ENCODE measurements at regions not wholly inside any gene's neighbourhood (a gene's known extent, or its start where the extent isn't known, plus 50 kb on each side); places are given as distances from the start of the nearest gene placed in this dataset.

DNA sequence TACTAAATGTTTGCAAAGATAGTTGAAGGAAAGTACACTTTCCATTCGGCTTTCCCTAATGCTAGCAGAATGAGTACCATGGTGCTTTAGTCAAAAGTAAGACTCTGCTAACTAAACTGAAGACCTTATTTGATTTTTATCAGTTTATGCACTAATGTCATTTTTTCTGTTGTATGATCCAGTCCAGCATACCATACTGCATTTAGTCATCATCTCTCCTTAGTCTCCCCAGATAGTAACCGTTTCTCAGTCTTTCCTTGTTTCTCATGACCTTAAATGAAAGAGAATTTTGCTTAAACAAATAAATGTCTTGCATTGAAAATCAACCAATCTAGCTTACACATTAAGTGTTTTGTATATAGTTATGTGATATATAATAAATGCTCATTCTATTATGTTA lies 529.5 kb upstream of the SEMA3D start:
- Histone ChIP-seq H3K27me3 (ENCODE audit: insufficient read depth in 3 of 3, low read length in 2 of 3) (no peaks in the 10 kb centered on the region), H3K36me3 (ENCODE audit: insufficient read depth in 1 of 2, low read depth in 1 of 2) (no peaks in the 10 kb centered on the region), H3K27ac (no peak overlapping the region), H3K4me1 (no peaks in the 10 kb centered on the region), H3K4me3 (no peak overlapping the region), H3K9me3 (no peaks in the 10 kb centered on the region)
- TF ChIP-seq, protein P1, sequence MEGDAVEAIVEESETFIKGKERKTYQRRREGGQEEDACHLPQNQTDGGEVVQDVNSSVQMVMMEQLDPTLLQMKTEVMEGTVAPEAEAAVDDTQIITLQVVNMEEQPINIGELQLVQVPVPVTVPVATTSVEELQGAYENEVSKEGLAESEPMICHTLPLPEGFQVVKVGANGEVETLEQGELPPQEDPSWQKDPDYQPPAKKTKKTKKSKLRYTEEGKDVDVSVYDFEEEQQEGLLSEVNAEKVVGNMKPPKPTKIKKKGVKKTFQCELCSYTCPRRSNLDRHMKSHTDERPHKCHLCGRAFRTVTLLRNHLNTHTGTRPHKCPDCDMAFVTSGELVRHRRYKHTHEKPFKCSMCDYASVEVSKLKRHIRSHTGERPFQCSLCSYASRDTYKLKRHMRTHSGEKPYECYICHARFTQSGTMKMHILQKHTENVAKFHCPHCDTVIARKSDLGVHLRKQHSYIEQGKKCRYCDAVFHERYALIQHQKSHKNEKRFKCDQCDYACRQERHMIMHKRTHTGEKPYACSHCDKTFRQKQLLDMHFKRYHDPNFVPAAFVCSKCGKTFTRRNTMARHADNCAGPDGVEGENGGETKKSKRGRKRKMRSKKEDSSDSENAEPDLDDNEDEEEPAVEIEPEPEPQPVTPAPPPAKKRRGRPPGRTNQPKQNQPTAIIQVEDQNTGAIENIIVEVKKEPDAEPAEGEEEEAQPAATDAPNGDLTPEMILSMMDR (IDR thresholded peaks at IDR 0.05): no peak
- WGBS, 3 donors: 62 to 71% (median 63%) methylated on average over 2 of the region's 2 CpGs
- no peak for DNase-seq
- intact Hi-C loops (cut with DNase I): no loop called here
- no peak for ATAC-seq

DNA sequence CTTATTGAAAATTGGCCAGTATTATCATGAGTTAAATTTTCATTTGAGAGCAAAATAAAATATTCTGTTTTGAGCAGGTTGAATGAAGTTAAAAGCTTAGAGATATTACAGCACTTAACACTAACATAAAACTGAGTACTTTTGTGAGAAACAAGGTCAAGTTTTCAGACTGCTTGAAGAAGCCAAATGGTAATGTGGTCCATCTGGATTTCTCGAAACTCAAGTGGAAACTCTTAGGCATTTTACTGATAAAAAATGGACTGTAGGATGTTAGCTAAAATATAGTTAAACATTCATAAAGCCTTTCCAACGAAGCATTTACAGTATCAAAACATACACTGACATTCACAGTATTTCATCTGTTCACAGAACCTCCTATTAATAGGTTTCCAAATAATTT lies 528.1 kb upstream of the SEMA3D start:
- 71 to 75% (median 73%) methylated on average over 2 of the region's 2 CpGs for WGBS, 3 donors
- no peaks in the 10 kb centered on the region for H3K27me3 ChIP-seq (ENCODE audit: insufficient read depth in 3 of 3, low read length in 2 of 3)
- no peak overlapping the region for H3K4me3 ChIP-seq
- TF ChIP-seq, protein P1 (IDR thresholded peaks at IDR 0.05): no peak
- intact Hi-C loops (cut with DNase I): no loop called here
- H3K9me3 ChIP-seq: no peaks in the 10 kb centered on the region
- DNase-seq (no peak), ATAC-seq (no peak)
- H3K27ac ChIP-seq: no peak overlapping the region
- no peaks in the 10 kb centered on the region for H3K4me1 ChIP-seq
- H3K36me3 ChIP-seq (ENCODE audit: insufficient read depth in 1 of 2, low read depth in 1 of 2): no peaks in the 10 kb centered on the region

GRCh38 chr7:85714043-85714578 lies 527.3 kb upstream of the SEMA3D start:
- Histone ChIP-seq H3K36me3 (ENCODE audit: insufficient read depth in 1 of 2, low read depth in 1 of 2) (no peaks in the 10 kb centered on the region), H3K27me3 (ENCODE audit: insufficient read depth in 3 of 3, low read length in 2 of 3) (no peaks in the 10 kb centered on the region), H3K9me3 (no peaks in the 10 kb centered on the region), H3K4me1 (no peaks in the 10 kb centered on the region), H3K27ac (no peak overlapping the region), H3K4me3 (no peak overlapping the region)
- no peak for ATAC-seq
- TF ChIP-seq, protein P1 (IDR thresholded peaks at IDR 0.05): no peak
- intact Hi-C loops (cut with DNase I): no loop called here
- DNase-seq: no peak
- 90 to 96% (median 93%) methylated on average over 2 of the region's 2 CpGs for WGBS, 3 donors

DNA sequence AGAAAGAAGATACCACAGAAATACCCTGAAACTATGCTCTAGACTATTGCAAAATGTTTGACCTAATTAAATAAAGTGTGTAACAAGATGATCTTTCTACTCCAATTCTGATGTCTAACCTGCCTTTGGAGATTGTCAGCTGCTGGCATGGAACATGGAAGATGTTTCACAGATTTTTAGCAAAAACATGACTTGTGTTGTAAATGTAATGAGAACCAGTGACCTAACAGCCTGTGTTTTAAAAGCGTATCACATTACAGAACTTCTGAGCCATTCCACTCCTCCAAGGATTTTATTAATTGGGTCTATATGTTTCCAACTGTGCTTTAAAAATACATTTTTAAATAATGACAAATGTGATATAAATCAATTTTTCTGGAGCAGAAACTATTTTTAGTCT lies 526.3 kb upstream of the SEMA3D start:
- no peak for DNase-seq
- WGBS, 3 donors: 83 to 94% (median 91%) methylated on average over 1 of the region's 1 CpG
- H3K9me3 ChIP-seq: no peaks in the 10 kb centered on the region
- no peak overlapping the region for H3K4me3 ChIP-seq
- H3K36me3 ChIP-seq (ENCODE audit: insufficient read depth in 1 of 2, low read depth in 1 of 2): no peaks in the 10 kb centered on the region
- no peaks in the 10 kb centered on the region for H3K4me1 ChIP-seq
- no peaks in the 10 kb centered on the region for H3K27me3 ChIP-seq (ENCODE audit: insufficient read depth in 3 of 3, low read length in 2 of 3)
- no peak for ATAC-seq
- H3K27ac ChIP-seq: no peak overlapping the region
- intact Hi-C loops (cut with DNase I): no loop called here
- TF ChIP-seq, protein P1 (IDR thresholded peaks at IDR 0.05): no peak

- WGBS, 3 donors: 77 to 80% (median 78%) methylated on average over 2 of the region's 2 CpGs
Observed at GRCh38 chr7:85711894-85712293, 525.0 kb upstream of the SEMA3D start.

More at GRCh38 chr7:85711894-85712293, 525.0 kb upstream of the SEMA3D start:
- TF ChIP-seq, protein P1 (IDR thresholded peaks at IDR 0.05): no peak
- no peaks in the 10 kb centered on the region for H3K4me1 ChIP-seq
- intact Hi-C loops (cut with DNase I): no loop called here
- ATAC-seq: no peak
- DNase-seq: no peak
- H3K27ac ChIP-seq: no peak overlapping the region
- H3K9me3 ChIP-seq: no peaks in the 10 kb centered on the region
- H3K27me3 ChIP-seq (ENCODE audit: insufficient read depth in 3 of 3, low read length in 2 of 3): no peaks in the 10 kb centered on the region
- no peaks in the 10 kb centered on the region for H3K36me3 ChIP-seq (ENCODE audit: insufficient read depth in 1 of 2, low read depth in 1 of 2)
- no peak overlapping the region for H3K4me3 ChIP-seq

Data from psoas muscle (tissue), 7 donors.